Stimulated activated CD8-positive, alpha-beta memory T cell treated with anti-CD3 and anti-CD28 coated beads, Interleukin-4, amount 100 ng/mL, for 1 hour (primary cell): ENCODE measurements at regions not wholly inside any gene's neighbourhood (a gene's known extent, or its start where the extent isn't known, plus 50 kb on each side); places are given as distances from the start of the nearest gene placed in this dataset.

Experiments used
- DNase-seq, 2 donors: peaks; one replicate each; pipeline ENCODE4 v3.0.0-alpha.2; 2020; ENCODE audit warnings: low read depth in 2 of 2, low spot score in 1 of 2

GRCh38 chr9:79862921-79863890 lies 291.4 kb downstream of the TLE4 start:
- DNase-seq: no peak

- no peak for DNase-seq
Observed at GRCh38 chr9:79858508-79858907, 286.7 kb downstream of the TLE4 start.

GRCh38 chr9:79857188-79857587 lies 285.4 kb downstream of the TLE4 start:
- DNase-seq: no peak

- DNase-seq: no peak
Observed at GRCh38 chr9:79847074-79847473, 275.3 kb downstream of the TLE4 start.

GRCh38 chr9:79829566-79830302 lies 258.0 kb downstream of the TLE4 start:
- DNase-seq: no peak

- DNase-seq: no peak
Observed at GRCh38 chr9:79824265-79824664, 252.5 kb downstream of the TLE4 start.

- no peak for DNase-seq
Observed at GRCh38 chr9:79817438-79818004, 245.8 kb downstream of the TLE4 start.

GRCh38 chr9:79813258-79813638 lies 241.5 kb downstream of the TLE4 start:
- DNase-seq: no peak

GRCh38 chr9:79812507-79813257 lies 240.9 kb downstream of the TLE4 start:
- DNase-seq: no peak

GRCh38 chr9:79812099-79812498 lies 240.3 kb downstream of the TLE4 start:
- DNase-seq: no peak

- DNase-seq: no peak
Observed at GRCh38 chr9:79809931-79810330, 238.2 kb downstream of the TLE4 start.

GRCh38 chr9:79809316-79809876 lies 237.6 kb downstream of the TLE4 start:
- no peak for DNase-seq

GRCh38 chr9:79807971-79808370 lies 236.2 kb downstream of the TLE4 start:
- no peak for DNase-seq

- DNase-seq: no peak
Observed at GRCh38 chr9:79806086-79806485, 234.3 kb downstream of the TLE4 start.

GRCh38 chr9:79801459-79801858 lies 229.7 kb downstream of the TLE4 start:
- no peak for DNase-seq

- DNase-seq: no peak
Observed at GRCh38 chr9:79800578-79800977, 228.8 kb downstream of the TLE4 start.

- DNase-seq: no peak
Observed at GRCh38 chr9:79799691-79800335, 228.0 kb downstream of the TLE4 start.

- no peak for DNase-seq
Observed at GRCh38 chr9:79798450-79798849, 226.7 kb downstream of the TLE4 start.

GRCh38 chr9:79796411-79796810 lies 224.6 kb downstream of the TLE4 start:
- DNase-seq: no peak

- no peak for DNase-seq
Observed at GRCh38 chr9:79788662-79789061, 216.9 kb downstream of the TLE4 start.
